Hepatocyte (in vitro differentiated cells): ENCODE measurements at regions not wholly inside any gene's neighbourhood (a gene's known extent, or its start where the extent isn't known, plus 50 kb on each side); places are given as distances from the start of the nearest gene placed in this dataset.

Experiments
- DNase-seq: peaks from one replicate; pipeline ENCODE4 v3.0.0-alpha.2; 2016; ENCODE audit warnings: low spot score
- H2AFZ ChIP-seq: fragments of 200-600 bp; sonication (generic); 2 replicates; pipeline ENCODE4 v1.6.0; 2016; ENCODE audit warnings: antibody characterized with exemption, mild to moderate bottlenecking
- H3K27ac ChIP-seq: fragments of 200-600 bp; sonication (generic); 2 replicates; pipeline ENCODE4 v1.5.1; 2016; ENCODE audit warnings: mild to moderate bottlenecking
- H3K27me3 ChIP-seq: fragments of 200-600 bp; sonication (generic); 2 replicates; pipeline ENCODE4 v1.6.1; 2016
- H3K36me3 ChIP-seq: fragments of 200-600 bp; sonication (generic); replicated peaks from 2 replicates; pipeline ENCODE4 v1.5.1; 2016; ENCODE audit warnings: low read depth; ENCODE audit not compliant: insufficient read depth
- H3K4me1 ChIP-seq: fragments of 200-600 bp; sonication (generic); 2 replicates; pipeline ENCODE4 v1.5.1; 2016; ENCODE audit warnings: mild to moderate bottlenecking, moderate library complexity; ENCODE audit not compliant: insufficient read depth
- H3K4me2 ChIP-seq: fragments of 200-600 bp; sonication (generic); 2 replicates; pipeline ENCODE4 v1.6.0; 2016
- H3K4me3 ChIP-seq: fragments of 200-600 bp; sonication (generic); 2 replicates; pipeline ENCODE4 v1.5.1; 2016; ENCODE audit warnings: mild to moderate bottlenecking
- H3K79me2 ChIP-seq: fragments of 200-600 bp; sonication (generic); 2 replicates; pipeline ENCODE4 v1.6.0; 2017; ENCODE audit warnings: mild to moderate bottlenecking
- H3K9me2 ChIP-seq: fragments of 200-600 bp; sonication (generic); replicated peaks from 2 replicates; pipeline ENCODE4 v1.6.0; 2017; ENCODE audit warnings: mild to moderate bottlenecking; ENCODE audit not compliant: insufficient read depth
- H3K9me3 ChIP-seq: fragments of 200-600 bp; sonication (generic); 2 replicates; pipeline ENCODE4 v1.5.1; 2016; ENCODE audit warnings: low read depth, mild to moderate bottlenecking
- H4K20me1 ChIP-seq: fragments of 200-600 bp; sonication (generic); 2 replicates; pipeline ENCODE4 v1.6.0; 2016; ENCODE audit warnings: mild to moderate bottlenecking; ENCODE audit not compliant: insufficient read depth, poor library complexity, severe bottlenecking
- CTCF ChIP-seq: fragments of 200-600 bp; sonication (generic); IDR thresholded peaks from 2 replicates; pipeline ENCODE4 v1.5.1; 2016; ENCODE audit warnings: antibody characterized with exemption, mild to moderate bottlenecking; ENCODE audit not compliant: poor library complexity
- EZH2 ChIP-seq: fragments of 200-600 bp; sonication (generic); IDR thresholded peaks from 2 replicates; pipeline ENCODE4 v1.6.1; 2016; ENCODE audit warnings: antibody characterized with exemption, mild to moderate bottlenecking, borderline replicate concordance
- EZH2phosphoT487 ChIP-seq: fragments of 200-600 bp; sonication (generic); IDR thresholded peaks from one replicate; pipeline ENCODE4 v1.6.1; 2018; ENCODE audit warnings: antibody characterized with exemption, mild to moderate bottlenecking, low read depth, moderate library complexity; ENCODE audit not compliant: unreplicated experiment, severe bottlenecking
- WGBS: methylation state at CpG from one replicate; pipeline ENCODE4 v1.1.6; 2016; ENCODE audit warnings: low lambda C conversion rate; ENCODE audit errors: missing lambda C conversion rate; 5-methylcytosine and 5-hydroxymethylcytosine counted together

DNA sequence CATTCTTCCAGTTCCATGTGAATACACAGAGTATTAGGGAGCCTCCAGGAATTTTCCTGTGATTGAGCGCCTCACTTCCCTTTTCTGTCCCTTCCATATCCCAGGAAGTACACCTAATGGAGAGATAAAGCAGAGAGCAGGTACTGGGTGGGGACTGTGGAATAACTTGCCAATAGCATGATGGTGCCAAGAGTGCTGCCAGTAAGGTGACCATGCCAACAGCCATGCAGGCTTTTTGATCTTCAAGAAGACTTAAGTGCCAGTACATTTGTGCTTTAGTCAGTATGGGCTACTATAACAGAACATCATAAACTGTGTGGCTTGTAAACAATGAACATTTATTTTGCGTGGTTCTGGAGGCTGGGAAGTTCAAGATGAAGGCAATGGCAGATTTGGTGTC, 160.2 kb upstream of the RIMS1 start:
- 93% methylated on average over 2 of the region's 2 CpGs for WGBS
- Histone ChIP-seq H3K79me2 (no peaks in the 10 kb centered on the region), H3K4me3 (no peak overlapping the region), H3K27ac (no peak overlapping the region), H2AFZ (no peak overlapping the region), H3K9me2 (no peaks in the 10 kb centered on the region), H3K9me3 (no peaks in the 10 kb centered on the region), H4K20me1 (no peaks in the 10 kb centered on the region), H3K27me3 (no peaks in the 10 kb centered on the region), H3K36me3 (no peaks in the 10 kb centered on the region), H3K4me1 (no peaks in the 10 kb centered on the region), H3K4me2 (no peak overlapping the region)
- TF ChIP-seq EZH2phosphoT487 (no peak), CTCF (no peak), EZH2 (no peak)
- no peak for DNase-seq

GRCh38 chr6:71727632-71728294, 158.6 kb upstream of the RIMS1 start:
- H3K4me3 ChIP-seq = no peak overlapping the region
- TF ChIP-seq EZH2phosphoT487 (no peak), CTCF (no peak), EZH2 (no peak)
- no peaks in the 10 kb centered on the region for H4K20me1 ChIP-seq
- no peaks in the 10 kb centered on the region for H3K27me3 ChIP-seq
- no peaks in the 10 kb centered on the region for H3K9me3 ChIP-seq
- 56% methylated on average over 2 of the region's 2 CpGs for WGBS
- H3K9me2 ChIP-seq = no peaks in the 10 kb centered on the region
- no peaks in the 10 kb centered on the region for H3K36me3 ChIP-seq
- H2AFZ ChIP-seq = no peak overlapping the region
- H3K79me2 ChIP-seq = no peaks in the 10 kb centered on the region
- DNase-seq = no peak
- H3K27ac ChIP-seq = no peak overlapping the region
- H3K4me1 ChIP-seq = no peaks in the 10 kb centered on the region
- no peak overlapping the region for H3K4me2 ChIP-seq

DNA sequence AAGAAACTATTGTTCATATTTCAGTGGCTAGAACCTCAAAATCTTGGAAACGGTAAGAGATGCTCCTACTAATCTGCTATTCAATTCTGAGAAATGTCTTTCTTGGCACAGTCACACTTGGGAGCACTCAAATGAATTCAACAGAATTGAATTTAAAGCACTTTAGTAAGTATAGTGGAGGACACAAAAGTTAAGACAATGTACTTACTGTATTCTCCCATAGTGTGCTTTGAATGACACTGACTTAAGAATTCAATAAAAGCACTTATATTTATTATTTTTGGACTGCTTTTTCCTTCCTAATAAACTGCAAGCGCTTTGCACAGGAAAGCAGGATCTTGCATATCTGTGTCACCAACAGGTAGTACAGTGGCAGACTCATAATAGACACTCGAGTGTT, 156.1 kb upstream of the RIMS1 start:
- H4K20me1 ChIP-seq = no peaks in the 10 kb centered on the region
- no peak overlapping the region for H3K27ac ChIP-seq
- no peaks in the 10 kb centered on the region for H3K4me1 ChIP-seq
- no peak overlapping the region for H3K4me3 ChIP-seq
- no peak for DNase-seq
- TF ChIP-seq CTCF (no peak), EZH2phosphoT487 (no peak), EZH2 (no peak)
- H3K36me3 ChIP-seq = no peaks in the 10 kb centered on the region
- H3K9me2 ChIP-seq = no peaks in the 10 kb centered on the region
- no peaks in the 10 kb centered on the region for H3K79me2 ChIP-seq
- no peak overlapping the region for H2AFZ ChIP-seq
- H3K27me3 ChIP-seq = no peaks in the 10 kb centered on the region
- H3K4me2 ChIP-seq = no peak overlapping the region
- WGBS = 94% methylated on average over 3 of the region's 3 CpGs
- H3K9me3 ChIP-seq = no peaks in the 10 kb centered on the region
